H1 (cell line): ENCODE measurements at regions not wholly inside any gene's neighbourhood (a gene's known extent, or its start where the extent isn't known, plus 50 kb on each side); places are given as distances from the start of the nearest gene placed in this dataset.

Experiments used
- ATF2 ChIP-seq: IDR thresholded peaks from 2 replicates; pipeline ENCODE4 v1.6.1; 2012; ENCODE audit warnings: low read length, inconsistent platforms
- CREB1 ChIP-seq: IDR thresholded peaks from 2 replicates; pipeline ENCODE4 v1.6.1; 2012; ENCODE audit warnings: inconsistent platforms
- CTCF ChIP-seq, 3 experiments: IDR thresholded peaks; 1 replicate in 2 of 3; 2 replicates in 1 of 3; pipeline versions ENCODE4 v1.5.1 to v1.6.1; 2011; ENCODE audit warnings: low read length in 3 of 3, mild to moderate bottlenecking in 3 of 3, inconsistent platforms in 2 of 3, low read depth in 1 of 3, moderate library complexity in 1 of 3; ENCODE audit not compliant: insufficient read depth in 1 of 3; ENCODE audit errors: control extremely low read depth in 1 of 3
- EP300 ChIP-seq, 2 experiments: IDR thresholded peaks; 1 replicate in 1 of 2; 2 replicates in 1 of 2; pipeline ENCODE4 v1.6.1; 2011 to 2012; ENCODE audit warnings: low read depth in 2 of 2, low read length in 2 of 2, mild to moderate bottlenecking in 2 of 2, borderline replicate concordance in 1 of 2, inconsistent platforms in 1 of 2, moderate library complexity in 1 of 2
- EZH2 ChIP-seq: fragments of 200-600 bp; sonication (generic); IDR thresholded peaks from 2 replicates; pipeline ENCODE4 v1.7.1; 2012; ENCODE audit warnings: low read depth, mild to moderate bottlenecking, moderate library complexity, low read length, inconsistent platforms; ENCODE audit not compliant: severe bottlenecking
- KDM1A ChIP-seq: fragments of 200-600, 300-600 bp; sonication (generic); IDR thresholded peaks from 2 replicates; pipeline ENCODE4 v1.7.1; 2016; ENCODE audit warnings: mild to moderate bottlenecking, low read length, borderline replicate concordance
- MAFK ChIP-seq: IDR thresholded peaks from 2 replicates; pipeline ENCODE4 v1.6.1; 2012; ENCODE audit warnings: low read depth, mild to moderate bottlenecking, improper control_type of control experiment, low read length
- POLR2AphosphoS5 ChIP-seq: IDR thresholded peaks from 2 replicates; pipeline ENCODE4 v1.6.1; 2011; ENCODE audit warnings: low read depth, low read length
- RBBP5 ChIP-seq: IDR thresholded peaks from 2 replicates; pipeline ENCODE4 v1.7.1; 2012; ENCODE audit warnings: low read depth, mild to moderate bottlenecking, inconsistent platforms, low read length, moderate library complexity, borderline replicate concordance
- RFX5 ChIP-seq: IDR thresholded peaks from 2 replicates; pipeline ENCODE4 v1.6.1; 2011; ENCODE audit warnings: low read depth, low read length, improper control_type of control experiment, borderline replicate concordance
- RNF2 ChIP-seq: fragments of 200-900, 300-1000 bp; sonication (generic); IDR thresholded peaks from 2 replicates; pipeline ENCODE4 v1.7.1; 2016; ENCODE audit warnings: borderline replicate concordance, low read depth, mild to moderate bottlenecking, antibody characterized with exemption, low read length; ENCODE audit not compliant: poor library complexity, severe bottlenecking; ENCODE audit errors: missing control alignments
- SIN3A ChIP-seq, 2 experiments: IDR thresholded peaks in 1 of 2; conservative IDR thresholded peaks in 1 of 2; 2 replicates each; pipeline ENCODE4 v1.6.1; 2011 to 2012; ENCODE audit warnings: low read length in 2 of 2, improper control_type of control experiment in 1 of 2, low read depth in 1 of 2, mild to moderate bottlenecking in 1 of 2
- TCF12 ChIP-seq: IDR thresholded peaks from 2 replicates; pipeline ENCODE4 v1.6.1; 2011; ENCODE audit warnings: low read depth, mild to moderate bottlenecking, low read length
- USF2 ChIP-seq: IDR thresholded peaks from 2 replicates; pipeline ENCODE4 v1.6.1; 2011; ENCODE audit warnings: low read length, improper control_type of control experiment

- TF ChIP-seq RBBP5 (no peak), EZH2 (no peak), CTCF (IDR thresholded peaks at IDR 0.05; ENCODE audit: control extremely low read depth in 1 of 3, insufficient read depth in 1 of 3, low read depth in 1 of 3, low read length in 3 of 3) (no peak), POLR2AphosphoS5 (no peak), CREB1 (no peak), RNF2 (no peak), KDM1A (no peak), MAFK (no peak), TCF12 (no peak), USF2 (no peak), EP300 (IDR thresholded peaks at IDR 0.05; ENCODE audit: borderline replicate concordance in 1 of 2, low read depth in 2 of 2, low read length in 2 of 2) (no peak), SIN3A (conservative IDR thresholded peaks at IDR 0.05 in 1 of 2, IDR thresholded peaks at IDR 0.05 in 1 of 2; ENCODE audit: low read depth in 1 of 2, low read length in 2 of 2) (no peak), RFX5 (no peak), ATF2 (no peak)
These were observed 145.3 kb downstream of the TFAP2B start for GRCh38 chr6:50963952-50964351.
